A549 (cell line): ENCODE measurements at regions not wholly inside any gene's neighbourhood (a gene's known extent, or its start where the extent isn't known, plus 50 kb on each side); places are given as distances from the start of the nearest gene placed in this dataset.

ENCODE experiments used
- ATAC-seq, 2 experiments: fragments of 200-7000 bp in 1 of 2; fragments of >200 bp in 1 of 2; cut with Nextera tagmentation in 1 of 2; cut with Tn5 transposase in 1 of 2; 3 replicates each; pipeline versions ENCODE4 v1.8.0 to v1.9.1; 2018 to 2020; ENCODE audit warnings: mild to moderate bottlenecking in 1 of 2, moderate library complexity in 1 of 2
- CTCF ChIA-PET: fragments of 300-600 bp; sonication (Branson Sonifier 250); formaldehyde crosslinking; extraction: SDS; loops from one replicate; lab custom pipeline; 2021; ENCODE audit warnings: antibody characterized with exemption, inconsistent platforms; lab: Yijun Ruan, JAX
- POLR2A ChIA-PET: fragments of 350-600 bp; formaldehyde crosslinking; extraction: SDS; loops from one replicate; lab custom pipeline; 2021; ENCODE audit warnings: antibody characterized with exemption, inconsistent platforms; lab: Yijun Ruan, JAX
- DNase-seq, 2 experiments: peaks; one replicate each; pipeline versions ENCODE4 v3.0.0 to v3.0.0-alpha.2; 2011 to 2016; ENCODE audit warnings: low read depth in 1 of 2, low spot score in 1 of 2
- FAIRE-seq: peaks from 2 replicates; lab custom pipeline; 2011; peaks lifted over from hg19 to GRCh38; lab: Jason Lieb, UNC
- H3K27ac ChIP-seq, 2 experiments: fragments of >200 bp; sonication (Bioruptor Twin); formaldehyde crosslinking; 3 replicates each; pipeline ENCODE4 v1.5.1; 2016 to 2017
- H3K4me1 ChIP-seq: fragments of >200 bp; sonication (Bioruptor Twin); formaldehyde crosslinking; 3 replicates; pipeline ENCODE4 v1.6.1; 2016
- H3K4me2 ChIP-seq: fragments of >200 bp; sonication (Bioruptor Twin); formaldehyde crosslinking; 3 replicates; pipeline ENCODE4 v1.6.1; 2016
- H3K4me3 ChIP-seq: fragments of >200 bp; sonication (Bioruptor Twin); formaldehyde crosslinking; 3 replicates; pipeline ENCODE4 v1.5.1; 2016
- H3K9me3 ChIP-seq: fragments of >200 bp; sonication (Bioruptor Twin); formaldehyde crosslinking; 3 replicates; pipeline ENCODE4 v1.6.1; 2016
- CEBPB ChIP-seq, 2 experiments: fragments of >200 bp in 1 of 2; sonication (Bioruptor Twin) in 1 of 2; formaldehyde crosslinking in 1 of 2; IDR thresholded peaks; 2 replicates each; pipeline ENCODE4 v1.6.1; 2012 to 2016
- CHD2 ChIP-seq: fragments of 150-350 bp; IDR thresholded peaks from 2 replicates; pipeline ENCODE4 v1.6.1; 2014; ENCODE audit warnings: low read length; ENCODE audit not compliant: partially characterized antibody
- CHD4 ChIP-seq: fragments of 200-600 bp; sonication (generic); IDR thresholded peaks from 2 replicates; pipeline ENCODE4 v1.6.1; 2016; ENCODE audit warnings: antibody characterized with exemption, mild to moderate bottlenecking, borderline replicate concordance
- EP300 ChIP-seq, 2 experiments: fragments of >200 bp; sonication (Bioruptor Twin); formaldehyde crosslinking; IDR thresholded peaks; 2 replicates in 1 of 2; 3 replicates in 1 of 2; pipeline ENCODE4 v1.6.1; 2016 to 2017
- ESRRA ChIP-seq: fragments of 150-350 bp; IDR thresholded peaks from 2 replicates; pipeline ENCODE4 v1.6.1; 2014; ENCODE audit warnings: mild to moderate bottlenecking, low read length, borderline replicate concordance
- FOSB ChIP-seq: fragments of 250-450 bp; sonication (Bioruptor Pico); IDR thresholded peaks from 2 replicates; pipeline ENCODE4 v1.5.0; 2020; ENCODE audit warnings: mild to moderate bottlenecking, moderate library complexity
- FOSL2 ChIP-seq, 2 experiments: fragments of 450-650 bp in 1 of 2; fragments of >200 bp in 1 of 2; sonication (Bioruptor Twin) in 1 of 2; formaldehyde crosslinking; IDR thresholded peaks; 2 replicates each; pipeline versions ENCODE4 v1.5.0 to v1.6.1; 2016 to 2020; ENCODE audit warnings: mild to moderate bottlenecking in 1 of 2, moderate library complexity in 1 of 2
- HOXB13 ChIP-seq: fragments of 250-450 bp; sonication (Bioruptor Pico); IDR thresholded peaks from 2 replicates; pipeline ENCODE4 v1.5.0; 2020; ENCODE audit warnings: low read depth, mild to moderate bottlenecking, moderate library complexity
- JUN ChIP-seq, 2 experiments: fragments of >200 bp; sonication (Bioruptor Twin); formaldehyde crosslinking; IDR thresholded peaks; 2 replicates in 1 of 2; 3 replicates in 1 of 2; pipeline ENCODE4 v1.6.1; 2016 to 2017
- JUNB ChIP-seq: fragments of >200 bp; sonication (Bioruptor Twin); formaldehyde crosslinking; IDR thresholded peaks from 2 replicates; pipeline ENCODE4 v1.6.1; 2016
- KDM5A ChIP-seq: fragments of 200-600 bp; sonication (generic); IDR thresholded peaks from 2 replicates; pipeline ENCODE4 v1.6.1; 2016; ENCODE audit warnings: antibody characterized with exemption, mild to moderate bottlenecking
- NPAS2 ChIP-seq: fragments of 250-450 bp; sonication (Bioruptor Pico); IDR thresholded peaks from 2 replicates; pipeline ENCODE4 v1.8.0; 2022; ENCODE audit warnings: mild to moderate bottlenecking, moderate library complexity, borderline replicate concordance
- RCOR1 ChIP-seq: fragments of 150-350 bp; IDR thresholded peaks from 2 replicates; pipeline ENCODE4 v1.6.1; 2014; ENCODE audit warnings: antibody characterized with exemption, low read length, low read depth
- REST ChIP-seq: fragments of 200-600 bp; sonication (generic); IDR thresholded peaks from 2 replicates; pipeline ENCODE4 v1.6.1; 2016; ENCODE audit warnings: antibody characterized with exemption, mild to moderate bottlenecking, moderate library complexity
- SREBF2 ChIP-seq: fragments of 450-650 bp; IDR thresholded peaks from 2 replicates; pipeline ENCODE4 v1.6.1; 2014; ENCODE audit warnings: mild to moderate bottlenecking, moderate library complexity
- TFCP2L1 ChIP-seq: fragments of 250-450 bp; sonication (Bioruptor Pico); IDR thresholded peaks from 2 replicates; pipeline ENCODE4 v1.5.0; 2021; ENCODE audit warnings: mild to moderate bottlenecking
- TP53 ChIP-seq: fragments of 250-450 bp; sonication (Bioruptor Pico); IDR thresholded peaks from 2 replicates; pipeline ENCODE4 v1.5.0; 2021; ENCODE audit warnings: mild to moderate bottlenecking, moderate library complexity
- WGBS: methylation state at CpG from one replicate; pipeline ENCODE4 v1.1.6; 2017; ENCODE audit errors: missing lambda C conversion rate; 5-methylcytosine and 5-hydroxymethylcytosine counted together
- TF ChIP-seq, protein P1 (sequence below): fragments of 250-450 bp; sonication (Bioruptor Pico); IDR thresholded peaks from 2 replicates; pipeline ENCODE4 v1.5.0; 2020; ENCODE audit warnings: low read depth, mild to moderate bottlenecking, moderate library complexity
- TF ChIP-seq, protein P2 (sequence below): fragments of >200 bp; sonication (Bioruptor Twin); formaldehyde crosslinking; IDR thresholded peaks from 3 replicates; pipeline ENCODE4 v1.6.1; 2016
- TF ChIP-seq, protein P3 (sequence below): fragments of >200 bp; sonication (Bioruptor Twin); formaldehyde crosslinking; IDR thresholded peaks from 2 replicates; pipeline ENCODE4 v1.6.1; 2016
- TF ChIP-seq, protein P4 (sequence below): IDR thresholded peaks from 2 replicates; pipeline ENCODE4 v1.6.1; 2012
- TF ChIP-seq, protein P5 (sequence below): fragments of >200 bp; sonication (Bioruptor Twin); formaldehyde crosslinking; IDR thresholded peaks from 3 replicates; pipeline ENCODE4 v1.5.1; 2016

DNA sequence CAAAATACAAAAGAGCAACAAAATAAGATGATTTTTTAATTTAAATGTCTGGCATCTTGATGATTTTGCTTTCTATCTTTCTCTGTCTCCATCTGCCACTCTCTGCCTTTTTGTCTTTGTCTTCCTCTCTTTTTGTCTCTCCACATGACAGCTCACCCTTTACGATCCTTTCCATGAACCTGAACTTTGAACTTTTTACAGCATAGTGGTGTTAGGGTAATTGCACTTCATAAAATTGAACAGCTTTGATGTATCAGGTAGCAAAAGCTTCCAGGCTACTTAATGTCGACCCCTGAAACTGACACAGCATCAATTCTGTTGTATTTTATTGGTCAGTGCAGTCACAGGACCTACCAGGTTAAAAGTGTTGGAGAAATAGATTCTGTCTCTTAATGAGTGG lies 1517.0 kb downstream of the ADGRL3 start:
- ATAC-seq (no peak), DNase-seq (no peak), FAIRE-seq (no peak)
- no peak overlapping the region for H3K27ac ChIP-seq
- H3K4me3 ChIP-seq = no peak overlapping the region
- TF ChIP-seq SREBF2 (no peak), EP300 (IDR thresholded peaks at IDR 0.05) (no peak), TFCP2L1 (CRISPR knock-in tag) (no peak), CEBPB (IDR thresholded peaks at IDR 0.05) (no peak), CHD2 (no peak), JUN (IDR thresholded peaks at IDR 0.05) (no peak), REST (no peak), CHD4 (no peak), RCOR1 (no peak), FOSB (CRISPR knock-in tag) (no peak), JUNB (no peak), HOXB13 (CRISPR knock-in tag) (no peak), TP53 (no peak), NPAS2 (no peak), ESRRA (no peak)
- TF ChIP-seq, protein P1, sequence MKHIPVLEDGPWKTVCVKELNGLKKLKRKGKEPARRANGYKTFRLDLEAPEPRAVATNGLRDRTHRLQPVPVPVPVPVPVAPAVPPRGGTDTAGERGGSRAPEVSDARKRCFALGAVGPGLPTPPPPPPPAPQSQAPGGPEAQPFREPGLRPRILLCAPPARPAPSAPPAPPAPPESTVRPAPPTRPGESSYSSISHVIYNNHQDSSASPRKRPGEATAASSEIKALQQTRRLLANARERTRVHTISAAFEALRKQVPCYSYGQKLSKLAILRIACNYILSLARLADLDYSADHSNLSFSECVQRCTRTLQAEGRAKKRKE (CRISPR knock-in tag) = no peak
- TF ChIP-seq, protein P2, sequence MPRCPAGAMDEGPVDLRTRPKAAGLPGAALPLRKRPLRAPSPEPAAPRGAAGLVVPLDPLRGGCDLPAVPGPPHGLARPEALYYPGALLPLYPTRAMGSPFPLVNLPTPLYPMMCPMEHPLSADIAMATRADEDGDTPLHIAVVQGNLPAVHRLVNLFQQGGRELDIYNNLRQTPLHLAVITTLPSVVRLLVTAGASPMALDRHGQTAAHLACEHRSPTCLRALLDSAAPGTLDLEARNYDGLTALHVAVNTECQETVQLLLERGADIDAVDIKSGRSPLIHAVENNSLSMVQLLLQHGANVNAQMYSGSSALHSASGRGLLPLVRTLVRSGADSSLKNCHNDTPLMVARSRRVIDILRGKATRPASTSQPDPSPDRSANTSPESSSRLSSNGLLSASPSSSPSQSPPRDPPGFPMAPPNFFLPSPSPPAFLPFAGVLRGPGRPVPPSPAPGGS = no peak
- TF ChIP-seq, protein P3, sequence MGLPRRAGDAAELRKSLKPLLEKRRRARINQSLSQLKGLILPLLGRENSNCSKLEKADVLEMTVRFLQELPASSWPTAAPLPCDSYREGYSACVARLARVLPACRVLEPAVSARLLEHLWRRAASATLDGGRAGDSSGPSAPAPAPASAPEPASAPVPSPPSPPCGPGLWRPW = no peak
- TF ChIP-seq, protein P4, sequence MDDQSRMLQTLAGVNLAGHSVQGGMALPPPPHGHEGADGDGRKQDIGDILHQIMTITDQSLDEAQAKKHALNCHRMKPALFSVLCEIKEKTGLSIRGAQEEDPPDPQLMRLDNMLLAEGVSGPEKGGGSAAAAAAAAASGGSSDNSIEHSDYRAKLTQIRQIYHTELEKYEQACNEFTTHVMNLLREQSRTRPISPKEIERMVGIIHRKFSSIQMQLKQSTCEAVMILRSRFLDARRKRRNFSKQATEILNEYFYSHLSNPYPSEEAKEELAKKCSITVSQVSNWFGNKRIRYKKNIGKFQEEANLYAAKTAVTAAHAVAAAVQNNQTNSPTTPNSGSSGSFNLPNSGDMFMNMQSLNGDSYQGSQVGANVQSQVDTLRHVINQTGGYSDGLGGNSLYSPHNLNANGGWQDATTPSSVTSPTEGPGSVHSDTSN = no peak
- CTCF ChIA-PET = no interaction called here
- no peaks in the 10 kb centered on the region for H3K9me3 ChIP-seq
- no peaks in the 10 kb centered on the region for H3K4me1 ChIP-seq
- no peak overlapping the region for H3K4me2 ChIP-seq
- POLR2A ChIA-PET = no interaction called here
- 18% methylated on average over 2 of the region's 2 CpGs for WGBS

GRCh38 chr4:62711575-62711974 lies 1511.4 kb downstream of the ADGRL3 start:
- WGBS = 20% methylated on average over 1 of the region's 1 CpG
- POLR2A ChIA-PET = no interaction called here
- no peak overlapping the region for H3K4me3 ChIP-seq

More at GRCh38 chr4:62711575-62711974, 1511.4 kb downstream of the ADGRL3 start:
- CTCF ChIA-PET = no interaction called here
- Histone ChIP-seq H3K9me3 (no peaks in the 10 kb centered on the region), H3K4me1 (no peaks in the 10 kb centered on the region), H3K4me2 (no peak overlapping the region), H3K27ac (no peak overlapping the region)
- TF ChIP-seq KDM5A (no peak), CHD2 (no peak), FOSL2 (IDR thresholded peaks at IDR 0.05) (no peak), FOSL2 (CRISPR knock-in tag; IDR thresholded peaks at IDR 0.05) (no peak), HOXB13 (CRISPR knock-in tag) (no peak)
- TF ChIP-seq, protein P5, sequence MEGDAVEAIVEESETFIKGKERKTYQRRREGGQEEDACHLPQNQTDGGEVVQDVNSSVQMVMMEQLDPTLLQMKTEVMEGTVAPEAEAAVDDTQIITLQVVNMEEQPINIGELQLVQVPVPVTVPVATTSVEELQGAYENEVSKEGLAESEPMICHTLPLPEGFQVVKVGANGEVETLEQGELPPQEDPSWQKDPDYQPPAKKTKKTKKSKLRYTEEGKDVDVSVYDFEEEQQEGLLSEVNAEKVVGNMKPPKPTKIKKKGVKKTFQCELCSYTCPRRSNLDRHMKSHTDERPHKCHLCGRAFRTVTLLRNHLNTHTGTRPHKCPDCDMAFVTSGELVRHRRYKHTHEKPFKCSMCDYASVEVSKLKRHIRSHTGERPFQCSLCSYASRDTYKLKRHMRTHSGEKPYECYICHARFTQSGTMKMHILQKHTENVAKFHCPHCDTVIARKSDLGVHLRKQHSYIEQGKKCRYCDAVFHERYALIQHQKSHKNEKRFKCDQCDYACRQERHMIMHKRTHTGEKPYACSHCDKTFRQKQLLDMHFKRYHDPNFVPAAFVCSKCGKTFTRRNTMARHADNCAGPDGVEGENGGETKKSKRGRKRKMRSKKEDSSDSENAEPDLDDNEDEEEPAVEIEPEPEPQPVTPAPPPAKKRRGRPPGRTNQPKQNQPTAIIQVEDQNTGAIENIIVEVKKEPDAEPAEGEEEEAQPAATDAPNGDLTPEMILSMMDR = no peak
- no peak for FAIRE-seq
- no peak for DNase-seq
- ATAC-seq = no peak
